ENCODE measurements at regions not wholly inside any gene's neighbourhood (a gene's known extent, or its start where the extent isn't known, plus 50 kb on each side); places are given as distances from the start of the nearest gene placed in this dataset.
"Not testable (repeated sequence)": the region's sequence is repeated elsewhere in the genome, so short reads cannot be mapped to it uniquely, and the experiment has no call there.

DNA sequence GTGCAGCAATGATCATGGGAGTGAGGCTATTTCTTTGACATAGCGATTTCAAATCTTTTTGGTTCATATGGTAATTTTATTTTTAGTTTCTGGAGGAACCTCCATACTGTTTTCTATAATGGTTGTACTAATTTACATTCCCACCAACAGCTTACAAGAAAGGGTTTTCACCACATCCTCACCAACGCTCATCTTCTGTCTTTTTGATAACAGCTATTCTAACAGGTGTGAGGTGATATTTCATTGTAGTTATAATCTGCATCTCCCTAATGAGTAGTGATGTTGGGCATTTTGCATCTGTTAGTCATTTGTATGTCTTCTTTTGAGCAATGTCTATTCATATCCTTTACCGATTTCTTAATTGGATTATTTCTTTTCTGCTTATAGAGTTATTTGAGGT is 75.0 kb upstream of the FHIP2A start:
- H3K27me3 ChIP-seq: no peaks in the 10 kb centered on the region
- DNase-seq: no peak
- no peaks in the 10 kb centered on the region for H3K9me3 ChIP-seq
- no peak overlapping the region for H3K4me3 ChIP-seq (ENCODE audit: low read depth, low read length)
- no peak for TF ChIP-seq CTCF (IDR thresholded peaks at IDR 0.05; ENCODE audit: low read depth, low read length)
- H3K4me1 ChIP-seq: no peaks in the 10 kb centered on the region; the same call in 1 of the 2 replicates
- H3K36me3 ChIP-seq: no peaks in the 10 kb centered on the region

DNA sequence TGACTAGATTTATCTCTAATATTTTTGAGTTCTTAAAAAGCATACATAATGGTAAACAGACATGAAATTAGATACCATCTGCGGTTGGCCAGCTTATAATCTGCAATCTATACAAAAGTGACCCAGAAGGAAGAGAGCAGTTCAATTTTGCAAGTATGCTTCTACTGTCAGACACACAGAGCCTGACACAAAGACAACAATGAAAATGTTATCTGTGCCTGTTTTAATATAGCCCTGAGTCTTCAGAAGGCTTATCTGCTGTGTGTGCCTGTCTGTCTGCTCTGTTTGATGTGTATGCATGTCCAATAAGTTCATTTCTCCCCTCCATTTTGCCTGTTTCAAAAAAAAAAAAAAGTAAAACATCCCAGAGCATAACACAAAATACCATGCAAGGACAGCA is 73.3 kb upstream of the FHIP2A start:
- DNase-seq: no peak
- Histone ChIP-seq H3K4me3 (ENCODE audit: low read depth, low read length) (no peak overlapping the region), H3K4me1 (no peaks in the 10 kb centered on the region; the same call in 1 of the 2 replicates), H3K9me3 (no peaks in the 10 kb centered on the region), H3K27me3 (no peaks in the 10 kb centered on the region), H3K36me3 (no peaks in the 10 kb centered on the region)
- no peak for TF ChIP-seq CTCF (IDR thresholded peaks at IDR 0.05; ENCODE audit: low read depth, low read length)

- H3K9me3 ChIP-seq: no peaks in the 10 kb centered on the region
- H3K4me1 ChIP-seq: no peaks in the 10 kb centered on the region; the same call in 1 of the 2 replicates
- TF ChIP-seq CTCF (IDR thresholded peaks at IDR 0.05; ENCODE audit: low read depth, low read length): no peak
- no peaks in the 10 kb centered on the region for H3K27me3 ChIP-seq
- no peak for DNase-seq
- no peaks in the 10 kb centered on the region for H3K36me3 ChIP-seq
- H3K4me3 ChIP-seq (ENCODE audit: low read depth, low read length): no peak overlapping the region
Measured at GRCh38 chr10:114749014-114749413, 72.6 kb upstream of the FHIP2A start.

DNA sequence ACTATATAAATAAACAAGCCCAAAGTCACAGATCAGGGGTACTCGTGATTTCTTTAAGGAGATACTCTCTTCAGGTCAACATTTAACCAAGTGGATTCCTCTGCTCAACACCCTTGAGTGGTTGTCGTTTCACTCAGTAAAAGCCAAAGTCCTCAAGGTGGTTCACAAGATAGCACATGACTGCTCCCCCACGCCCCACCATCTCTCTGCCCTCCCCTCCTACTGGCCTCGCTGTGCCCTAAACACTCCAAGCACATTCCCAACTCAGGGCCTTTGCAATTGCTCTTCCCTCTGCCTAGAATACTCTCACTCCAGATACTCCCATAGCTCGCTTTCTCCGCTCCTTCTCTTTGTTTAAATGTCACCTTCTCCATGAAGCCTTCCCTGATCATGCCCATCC is 72.1 kb upstream of the FHIP2A start:
- DNase-seq: no peak
- Histone ChIP-seq H3K27me3 (no peaks in the 10 kb centered on the region), H3K9me3 (no peaks in the 10 kb centered on the region), H3K36me3 (no peaks in the 10 kb centered on the region), H3K4me3 (ENCODE audit: low read depth, low read length) (no peak overlapping the region), H3K4me1 (no peaks in the 10 kb centered on the region; the same call in 1 of the 2 replicates)
- no peak for TF ChIP-seq CTCF (IDR thresholded peaks at IDR 0.05; ENCODE audit: low read depth, low read length)

GRCh38 chr10:114751856-114752255 is 69.7 kb upstream of the FHIP2A start:
- DNase-seq: no peak
- Histone ChIP-seq H3K4me1 (no peaks in the 10 kb centered on the region; the same call in 1 of the 2 replicates), H3K4me3 (ENCODE audit: low read depth, low read length) (no peak overlapping the region), H3K27me3 (no peaks in the 10 kb centered on the region), H3K9me3 (no peaks in the 10 kb centered on the region), H3K36me3 (no peaks in the 10 kb centered on the region)
- no peak for TF ChIP-seq CTCF (IDR thresholded peaks at IDR 0.05; ENCODE audit: low read depth, low read length)

DNA sequence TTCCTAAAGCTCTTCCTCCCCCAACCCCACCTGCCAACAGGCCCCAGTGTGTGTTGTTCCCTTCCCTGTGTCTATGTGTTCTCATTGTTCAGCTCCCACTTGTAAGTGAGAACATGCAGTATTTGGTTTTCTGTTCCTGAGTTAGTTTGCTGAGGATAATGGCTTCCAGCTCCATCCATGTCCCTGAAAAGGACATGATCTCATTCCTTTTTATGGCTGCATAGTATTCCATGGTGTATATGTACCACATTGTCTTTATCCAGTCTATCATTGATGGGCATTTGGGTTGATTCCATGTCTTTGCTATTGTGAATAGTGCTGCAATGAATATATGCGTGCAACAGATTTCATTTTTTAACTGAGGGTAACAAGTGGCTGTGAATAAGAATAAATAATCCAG is 69.0 kb upstream of the FHIP2A start:
- H3K27me3 ChIP-seq; DNase-seq; H3K4me1 ChIP-seq; H3K36me3 ChIP-seq; H3K4me3 ChIP-seq (ENCODE audit: low read depth, low read length); H3K9me3 ChIP-seq: not testable (repeated sequence)

DNA sequence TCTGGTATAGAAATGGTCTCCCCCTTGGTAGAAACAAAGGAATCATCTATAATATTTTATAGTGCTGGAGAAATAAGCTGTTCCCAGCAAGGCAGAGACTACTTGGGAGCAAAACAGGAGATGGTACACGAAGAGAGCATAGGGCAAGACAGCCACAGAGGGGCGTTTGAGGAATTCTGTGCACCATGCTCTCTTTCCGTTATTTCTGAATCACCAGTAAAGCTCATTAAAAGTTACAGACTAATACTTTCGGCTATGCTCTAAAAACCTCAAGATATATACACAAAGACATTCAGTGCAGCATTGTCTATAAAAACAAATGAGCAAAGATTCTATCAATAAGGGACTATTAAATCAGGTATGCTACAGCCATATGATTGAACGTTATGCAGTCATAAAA is 68.5 kb upstream of the FHIP2A start:
- no peak overlapping the region for H3K4me3 ChIP-seq (ENCODE audit: low read depth, low read length)
- H3K9me3 ChIP-seq: no peaks in the 10 kb centered on the region
- H3K4me1 ChIP-seq: no peaks in the 10 kb centered on the region
- TF ChIP-seq CTCF (IDR thresholded peaks at IDR 0.05; ENCODE audit: low read depth, low read length): no peak
- H3K27me3 ChIP-seq: no peaks in the 10 kb centered on the region
- no peaks in the 10 kb centered on the region for H3K36me3 ChIP-seq
- no peak for DNase-seq
